ENCODE measurements at regions not wholly inside any gene's neighbourhood (a gene's known extent, or its start where the extent isn't known, plus 50 kb on each side); places are given as distances from the start of the nearest gene placed in this dataset.
"Not testable (repeated sequence)": the region's sequence is repeated elsewhere in the genome, so short reads cannot be mapped to it uniquely, and the experiment has no call there.

- DNase-seq = no peak
Measured at GRCh38 chr10:108631332-108631731, 1292.0 kb downstream of the XPNPEP1 start.

- DNase-seq = no peak
Measured at GRCh38 chr10:108629834-108630233, 1293.5 kb downstream of the XPNPEP1 start.

- no peak for DNase-seq
Measured at GRCh38 chr10:108624052-108624451, 1299.3 kb downstream of the XPNPEP1 start.

GRCh38 chr10:108620821-108621534 lies 1302.3 kb downstream of the XPNPEP1 start:
- no peak for DNase-seq

- no peak for DNase-seq
Measured at GRCh38 chr10:108616559-108617285, 1306.6 kb downstream of the XPNPEP1 start.

- no peak for DNase-seq
Measured at GRCh38 chr10:108615576-108616320, 1307.6 kb downstream of the XPNPEP1 start.

- no peak for DNase-seq
Measured at GRCh38 chr10:108612485-108612884, 1310.8 kb downstream of the XPNPEP1 start.

GRCh38 chr10:108608860-108609259 lies 1314.5 kb downstream of the XPNPEP1 start:
- no peak for DNase-seq

GRCh38 chr10:108601851-108602250 lies 1321.5 kb downstream of the XPNPEP1 start:
- DNase-seq = no peak

- not testable (repeated sequence) for DNase-seq
Measured at GRCh38 chr10:108600511-108600910, 1322.8 kb downstream of the XPNPEP1 start.

GRCh38 chr10:108599317-108599716 lies 1324.0 kb downstream of the XPNPEP1 start:
- not testable (repeated sequence) for DNase-seq

GRCh38 chr10:108598831-108599230 lies 1324.5 kb downstream of the XPNPEP1 start:
- no peak for DNase-seq

- DNase-seq = no peak
Measured at GRCh38 chr10:108598320-108598695, 1325.0 kb downstream of the XPNPEP1 start.

- no peak for DNase-seq
Measured at GRCh38 chr10:108597657-108598319, 1325.5 kb downstream of the XPNPEP1 start.

- no peak for DNase-seq
Measured at GRCh38 chr10:108597031-108597430, 1326.3 kb downstream of the XPNPEP1 start.

GRCh38 chr10:108592956-108593355 lies 1330.4 kb downstream of the XPNPEP1 start:
- no peak for DNase-seq

GRCh38 chr10:108591417-108591816 lies 1331.9 kb downstream of the XPNPEP1 start:
- DNase-seq = no peak

- no peak for DNase-seq
Measured at GRCh38 chr10:108586424-108586823, 1336.9 kb downstream of the XPNPEP1 start.

- no peak for DNase-seq
Measured at GRCh38 chr10:108583877-108584276, 1339.4 kb downstream of the XPNPEP1 start.

- DNase-seq = no peak
Measured at GRCh38 chr10:108582888-108583287, 1340.4 kb downstream of the XPNPEP1 start.

- DNase-seq = no peak
Measured at GRCh38 chr10:108582387-108582786, 1340.9 kb downstream of the XPNPEP1 start.

- no peak for DNase-seq
Measured at GRCh38 chr10:108578258-108578657, 1345.1 kb downstream of the XPNPEP1 start.

- no peak for DNase-seq
Measured at GRCh38 chr10:108574233-108574632, 1349.1 kb downstream of the XPNPEP1 start.
